Activated CD4-positive, alpha-beta T cell treated with anti-CD3 and anti-CD28 coated beads, Interleukin-2, amount 10 ng/mL, durations not matched to agents 7 days and 5 days (primary cell): ENCODE measurements at regions not wholly inside any gene's neighbourhood (a gene's known extent, or its start where the extent isn't known, plus 50 kb on each side); places are given as distances from the start of the nearest gene placed in this dataset.

ENCODE experiments used
- CTCF ChIA-PET: fragments of 350-600 bp; sonication (Branson Sonifier 250); formaldehyde crosslinking; loops from one replicate; lab custom pipeline; 2021; ENCODE audit warnings: antibody characterized with exemption; lab: Charles Lee
- POLR2A ChIA-PET: fragments of 350-600 bp; sonication (Branson Sonifier 250); formaldehyde crosslinking; loops from one replicate; lab custom pipeline; 2021; ENCODE audit warnings: antibody characterized with exemption; lab: Charles Lee
- DNase-seq: peaks from one replicate; pipeline ENCODE4 v3.0.0-alpha.2; 2020
- H3K27ac Mint-ChIP-seq: one replicate; pipeline ENCODE4 v1.8.0; 2021; ENCODE audit warnings: mild to moderate bottlenecking, moderate library complexity, mixed read lengths
- H3K27me3 Mint-ChIP-seq: one replicate; pipeline ENCODE4 v1.8.0; 2021; ENCODE audit warnings: mixed read lengths
- H3K36me3 Mint-ChIP-seq: one replicate; pipeline ENCODE4 v1.8.0; 2021; ENCODE audit warnings: low read depth, mixed read lengths
- H3K4me1 Mint-ChIP-seq: one replicate; pipeline ENCODE4 v1.8.0; 2021; ENCODE audit warnings: mixed read lengths
- H3K4me3 Mint-ChIP-seq: one replicate; pipeline ENCODE4 v1.8.0; 2021; ENCODE audit warnings: mild to moderate bottlenecking, moderate library complexity, mixed read lengths
- H3K9me3 Mint-ChIP-seq: one replicate; pipeline ENCODE4 v1.8.0; 2021; ENCODE audit warnings: mixed read lengths

DNA sequence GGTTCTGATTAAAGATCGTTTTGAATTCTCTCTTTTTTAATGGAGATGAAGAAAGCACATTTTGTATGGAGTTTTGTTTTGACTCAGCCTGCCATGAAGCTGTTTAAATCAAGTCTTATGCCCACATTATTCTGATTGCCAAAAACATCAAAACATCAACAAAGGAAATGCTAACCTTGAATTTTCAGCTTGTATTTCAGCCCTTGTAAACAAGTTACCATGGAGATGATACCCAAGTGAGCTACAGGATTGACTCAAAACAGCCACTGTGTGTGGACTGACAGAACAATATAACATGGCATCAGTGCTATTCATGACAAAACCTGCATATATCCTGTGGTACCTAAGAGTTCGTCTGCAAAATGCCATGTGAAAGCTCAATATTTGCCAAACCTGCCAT is 1581.0 kb downstream of the MAT2B start:
- no peaks in the 10 kb centered on the region for H3K27me3 Mint-ChIP-seq
- POLR2A ChIA-PET, result no interaction called here
- H3K27ac Mint-ChIP-seq, result no peak overlapping the region
- peaks cover 3% of the 10 kb centered on the region for H3K9me3 Mint-ChIP-seq
- no peak overlapping the region for H3K4me3 Mint-ChIP-seq
- no peaks in the 10 kb centered on the region for H3K4me1 Mint-ChIP-seq
- CTCF ChIA-PET, result interaction anchor here (0.7 kb wide), 1 partner anchor 392 kb away, joined by 4 read pairs; no protein-coding TSS in a partner anchor
- no peak for DNase-seq
- H3K36me3 Mint-ChIP-seq, result no peaks in the 10 kb centered on the region

DNA sequence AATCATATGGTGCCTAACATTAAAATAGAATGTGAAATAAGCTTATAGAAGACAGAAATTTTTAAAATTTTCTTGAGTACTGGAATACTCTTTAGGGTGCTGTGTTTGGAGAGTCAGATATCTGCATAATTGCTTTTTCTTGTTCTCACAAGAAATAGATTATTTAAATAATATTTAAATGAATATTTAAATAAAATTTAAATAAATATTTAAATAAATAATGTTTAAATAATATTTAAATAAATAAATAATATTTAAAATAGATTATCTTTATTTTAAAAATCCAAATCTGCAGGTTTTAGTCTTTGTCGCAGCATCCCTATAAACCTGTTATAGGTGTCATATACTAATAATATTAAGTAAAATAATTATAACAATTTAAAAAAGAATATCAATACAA is 1589.4 kb downstream of the MAT2B start:
- POLR2A ChIA-PET, result no interaction called here
- no peak for DNase-seq
- Mint-ChIP-seq H3K4me3 (no peak overlapping the region), H3K9me3 (peaks cover 10% of the 10 kb centered on the region), H3K27ac (no peak overlapping the region), H3K4me1 (no peaks in the 10 kb centered on the region), H3K36me3 (no peaks in the 10 kb centered on the region), H3K27me3 (no peaks in the 10 kb centered on the region)
- CTCF ChIA-PET, result no interaction called here

GRCh38 chr5:165101709-165102108 is 1596.3 kb downstream of the MAT2B start:
- Mint-ChIP-seq H3K36me3 (no peaks in the 10 kb centered on the region), H3K4me1 (no peaks in the 10 kb centered on the region), H3K27me3 (no peaks in the 10 kb centered on the region), H3K9me3 (peaks cover 18% of the 10 kb centered on the region), H3K4me3 (no peak overlapping the region), H3K27ac (no peak overlapping the region)
- ChIA-PET POLR2A (no interaction called here), CTCF (no interaction called here)
- no peak for DNase-seq

- Mint-ChIP-seq H3K4me3 (no peak overlapping the region), H3K36me3 (no peaks in the 10 kb centered on the region), H3K4me1 (no peaks in the 10 kb centered on the region), H3K27me3 (no peaks in the 10 kb centered on the region), H3K9me3 (peaks cover 8% of the 10 kb centered on the region), H3K27ac (no peak overlapping the region)
- DNase-seq, result no peak
- CTCF ChIA-PET, result no interaction called here
- POLR2A ChIA-PET, result no interaction called here
Measured at GRCh38 chr5:165104611-165105010, 1599.2 kb downstream of the MAT2B start.

DNA sequence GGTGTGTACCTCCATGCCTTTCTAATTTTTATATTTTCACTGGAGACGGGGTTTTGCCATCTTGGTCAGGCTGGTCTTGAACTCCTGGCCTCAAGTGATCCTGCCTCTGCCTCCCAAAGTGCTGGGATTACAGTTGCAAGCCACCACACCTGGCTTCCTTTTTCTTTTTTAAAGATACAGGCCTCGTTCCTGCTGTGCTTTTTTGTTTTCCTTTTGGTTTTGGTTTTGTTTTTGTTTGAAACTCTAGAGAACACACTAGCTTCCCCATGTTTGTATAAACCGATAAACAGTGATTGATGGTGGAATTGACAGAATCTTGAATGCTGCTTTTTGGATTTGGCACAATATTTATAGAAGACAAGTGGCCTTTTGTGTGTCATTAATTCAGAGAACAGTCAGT is 1603.4 kb downstream of the MAT2B start:
- no peaks in the 10 kb centered on the region for H3K4me1 Mint-ChIP-seq
- H3K36me3 Mint-ChIP-seq, result no peaks in the 10 kb centered on the region
- no peak overlapping the region for H3K4me3 Mint-ChIP-seq
- DNase-seq, result no peak
- H3K9me3 Mint-ChIP-seq, result no peaks in the 10 kb centered on the region
- no peaks in the 10 kb centered on the region for H3K27me3 Mint-ChIP-seq
- ChIA-PET CTCF (no interaction called here), POLR2A (no interaction called here)
- no peak overlapping the region for H3K27ac Mint-ChIP-seq

DNA sequence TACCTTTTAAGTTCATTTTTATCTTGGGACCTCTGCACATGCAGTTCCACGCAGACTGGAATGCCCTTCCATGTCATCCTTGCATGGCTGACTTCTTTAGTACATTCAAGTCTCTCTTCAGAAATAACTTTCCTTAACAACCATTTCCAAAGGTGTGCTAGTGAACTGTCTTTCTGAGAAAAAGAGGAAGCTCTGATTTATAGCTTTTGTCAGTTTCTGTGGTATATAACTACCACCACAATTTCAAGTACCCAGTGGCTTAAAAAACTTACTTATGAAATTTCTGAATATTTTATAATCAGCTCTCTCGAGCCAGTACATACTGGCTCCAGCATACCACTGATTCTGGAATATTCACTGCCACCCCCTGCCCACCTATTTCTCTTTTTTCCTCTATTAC is 1613.8 kb downstream of the MAT2B start:
- ChIA-PET POLR2A (no interaction called here), CTCF (no interaction called here)
- DNase-seq, result no peak
- H3K9me3 Mint-ChIP-seq, result no peaks in the 10 kb centered on the region
- no peaks in the 10 kb centered on the region for H3K27me3 Mint-ChIP-seq
- no peaks in the 10 kb centered on the region for H3K4me1 Mint-ChIP-seq
- no peak overlapping the region for H3K27ac Mint-ChIP-seq
- H3K36me3 Mint-ChIP-seq, result no peaks in the 10 kb centered on the region
- H3K4me3 Mint-ChIP-seq, result no peak overlapping the region

DNA sequence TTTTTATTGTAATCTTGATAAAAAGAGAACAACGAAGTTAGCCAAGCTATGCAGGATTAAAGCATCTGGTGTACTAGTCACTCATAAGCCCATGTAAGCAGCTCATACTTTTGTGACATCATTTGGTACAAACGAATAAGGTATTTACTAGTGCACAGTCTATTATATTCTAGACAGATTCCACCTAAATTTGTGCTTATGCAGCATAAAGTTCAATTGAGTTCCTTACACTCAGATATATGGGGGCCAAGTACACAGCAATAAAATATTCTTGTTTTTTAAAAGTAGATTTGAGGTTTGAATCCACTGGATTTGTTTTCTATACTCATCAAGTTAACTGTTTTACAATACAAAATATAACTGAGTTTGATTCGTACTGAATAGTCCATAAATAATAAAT is 1621.2 kb downstream of the MAT2B start:
- H3K27ac Mint-ChIP-seq, result no peak overlapping the region
- no peaks in the 10 kb centered on the region for H3K27me3 Mint-ChIP-seq
- CTCF ChIA-PET, result no interaction called here
- DNase-seq, result no peak
- no peaks in the 10 kb centered on the region for H3K9me3 Mint-ChIP-seq
- no peaks in the 10 kb centered on the region for H3K4me1 Mint-ChIP-seq
- POLR2A ChIA-PET, result no interaction called here
- no peak overlapping the region for H3K4me3 Mint-ChIP-seq
- H3K36me3 Mint-ChIP-seq, result no peaks in the 10 kb centered on the region

DNA sequence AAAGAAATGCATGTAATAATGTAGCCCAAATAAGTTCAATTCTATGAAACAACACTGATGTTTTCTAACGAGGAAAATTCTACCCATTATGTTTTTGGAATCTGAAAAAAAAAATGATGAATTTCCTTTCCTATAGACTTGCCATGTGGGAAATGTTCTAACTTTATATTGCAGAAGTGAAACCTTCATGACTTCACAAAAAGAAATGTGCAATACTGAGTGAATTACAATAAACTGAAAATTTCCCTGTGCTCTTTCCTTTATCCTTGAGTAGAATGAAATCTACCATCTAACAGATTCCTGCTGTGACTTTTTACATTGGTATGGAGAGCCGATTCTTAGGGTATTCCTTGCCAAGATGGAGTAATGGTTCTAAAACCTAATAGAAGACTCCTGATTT is 1622.5 kb downstream of the MAT2B start:
- Mint-ChIP-seq H3K9me3 (no peaks in the 10 kb centered on the region), H3K27ac (no peak overlapping the region), H3K27me3 (no peaks in the 10 kb centered on the region), H3K36me3 (no peaks in the 10 kb centered on the region), H3K4me1 (no peaks in the 10 kb centered on the region), H3K4me3 (no peak overlapping the region)
- POLR2A ChIA-PET, result no interaction called here
- CTCF ChIA-PET, result no interaction called here
- no peak for DNase-seq

GRCh38 chr5:165130656-165131055 is 1625.2 kb downstream of the MAT2B start:
- H3K36me3 Mint-ChIP-seq, result no peaks in the 10 kb centered on the region
- H3K27me3 Mint-ChIP-seq, result no peaks in the 10 kb centered on the region
- POLR2A ChIA-PET, result no interaction called here
- no peaks in the 10 kb centered on the region for H3K9me3 Mint-ChIP-seq
- CTCF ChIA-PET, result no interaction called here
- H3K4me3 Mint-ChIP-seq, result no peak overlapping the region
- no peak overlapping the region for H3K27ac Mint-ChIP-seq
- no peaks in the 10 kb centered on the region for H3K4me1 Mint-ChIP-seq
- no peak for DNase-seq

GRCh38 chr5:165134155-165134554 is 1628.7 kb downstream of the MAT2B start:
- CTCF ChIA-PET, result no interaction called here
- H3K27ac Mint-ChIP-seq, result no peak overlapping the region

GRCh38 chr5:165135565-165135964 is 1630.1 kb downstream of the MAT2B start:
- no peaks in the 10 kb centered on the region for H3K36me3 Mint-ChIP-seq
- ChIA-PET POLR2A (no interaction called here), CTCF (no interaction called here)
- no peak overlapping the region for H3K27ac Mint-ChIP-seq
- H3K4me1 Mint-ChIP-seq, result no peaks in the 10 kb centered on the region
- DNase-seq, result no peak
- no peaks in the 10 kb centered on the region for H3K27me3 Mint-ChIP-seq
- no peak overlapping the region for H3K4me3 Mint-ChIP-seq
- H3K9me3 Mint-ChIP-seq, result no peaks in the 10 kb centered on the region

More at GRCh38 chr5:165134155-165134554, 1628.7 kb downstream of the MAT2B start:
- DNase-seq, result no peak
- no peaks in the 10 kb centered on the region for H3K27me3 Mint-ChIP-seq
- H3K4me3 Mint-ChIP-seq, result no peak overlapping the region
- H3K36me3 Mint-ChIP-seq, result no peaks in the 10 kb centered on the region
- no peaks in the 10 kb centered on the region for H3K4me1 Mint-ChIP-seq
- H3K9me3 Mint-ChIP-seq, result no peaks in the 10 kb centered on the region
- POLR2A ChIA-PET, result no interaction called here

DNA sequence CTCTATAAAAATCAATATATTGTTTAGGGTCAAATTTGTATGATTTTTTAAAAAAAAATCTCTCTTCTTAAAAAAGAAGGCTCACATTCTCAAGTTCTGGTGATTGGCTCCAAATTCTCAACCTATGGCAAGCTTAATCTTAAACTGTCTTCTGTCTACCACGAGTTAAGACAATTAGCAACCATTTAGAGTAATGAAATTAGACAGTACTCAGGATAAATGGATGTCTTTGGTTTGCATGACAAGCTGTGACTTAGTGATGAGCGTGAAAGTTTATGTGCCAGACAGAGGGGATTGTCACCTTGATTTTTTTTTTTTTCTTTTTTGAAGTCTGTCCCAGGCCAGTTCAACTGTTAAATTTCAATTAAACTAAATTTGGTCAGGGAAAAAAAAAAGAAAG is 1632.3 kb downstream of the MAT2B start:
- Mint-ChIP-seq H3K27me3 (no peaks in the 10 kb centered on the region), H3K9me3 (no peaks in the 10 kb centered on the region), H3K4me3 (no peak overlapping the region), H3K36me3 (no peaks in the 10 kb centered on the region), H3K4me1 (no peaks in the 10 kb centered on the region), H3K27ac (no peak overlapping the region)
- ChIA-PET POLR2A (no interaction called here), CTCF (no interaction called here)
- no peak for DNase-seq

DNA sequence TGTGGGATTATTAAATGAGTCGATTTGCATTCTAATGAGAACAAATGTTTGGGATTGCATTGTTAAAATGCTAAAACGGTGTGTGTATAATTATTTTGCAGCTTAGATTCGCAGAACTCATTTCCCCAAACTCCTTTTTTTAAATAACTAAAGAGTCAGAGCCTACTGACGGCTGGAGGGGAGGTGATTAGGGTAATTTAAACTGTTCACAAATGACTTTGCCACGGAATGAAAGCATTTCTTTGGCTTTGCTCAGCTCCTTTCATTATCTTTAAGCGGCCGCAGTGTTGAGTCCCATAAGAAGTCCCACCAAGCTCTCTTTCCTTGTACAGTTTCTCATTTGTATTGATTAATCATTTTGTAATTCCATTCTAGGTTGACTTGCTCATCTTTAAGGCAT is 1632.8 kb downstream of the MAT2B start:
- ChIA-PET POLR2A (no interaction called here), CTCF (no interaction called here)
- H3K36me3 Mint-ChIP-seq, result no peaks in the 10 kb centered on the region
- no peak overlapping the region for H3K4me3 Mint-ChIP-seq
- no peaks in the 10 kb centered on the region for H3K27me3 Mint-ChIP-seq
- DNase-seq, result no peak
- no peak overlapping the region for H3K27ac Mint-ChIP-seq
- no peaks in the 10 kb centered on the region for H3K4me1 Mint-ChIP-seq
- no peaks in the 10 kb centered on the region for H3K9me3 Mint-ChIP-seq

DNA sequence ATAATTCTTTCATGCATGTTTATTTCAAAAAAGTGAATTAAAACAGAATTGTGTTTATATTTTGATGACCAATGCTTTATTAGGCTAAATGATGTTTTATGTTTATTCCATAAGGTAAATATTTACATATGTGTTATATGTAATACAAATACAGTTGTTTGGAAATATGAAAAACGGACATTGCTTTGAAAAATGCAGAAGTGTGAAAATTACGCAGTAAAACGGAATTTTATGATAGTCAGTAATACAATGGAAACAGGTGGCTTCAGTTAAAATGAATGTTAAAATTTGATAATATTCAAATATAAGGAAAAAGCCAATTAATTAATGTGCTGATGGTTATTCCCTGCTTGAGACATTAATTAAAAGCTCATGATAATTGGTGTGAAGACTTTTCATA is 1633.8 kb downstream of the MAT2B start:
- no peak overlapping the region for H3K4me3 Mint-ChIP-seq
- POLR2A ChIA-PET, result no interaction called here
- no peaks in the 10 kb centered on the region for H3K4me1 Mint-ChIP-seq
- CTCF ChIA-PET, result no interaction called here
- H3K27me3 Mint-ChIP-seq, result no peaks in the 10 kb centered on the region
- no peak overlapping the region for H3K27ac Mint-ChIP-seq
- H3K9me3 Mint-ChIP-seq, result no peaks in the 10 kb centered on the region
- DNase-seq, result no peak
- H3K36me3 Mint-ChIP-seq, result no peaks in the 10 kb centered on the region
